Central memory CD8-positive, alpha-beta T cell (primary cell): ENCODE measurements at regions not wholly inside any gene's neighbourhood (a gene's known extent, or its start where the extent isn't known, plus 50 kb on each side); places are given as distances from the start of the nearest gene placed in this dataset.

ENCODE experiments used
- ATAC-seq: fragments of 150-1000 bp; cut with Tn5 transposase; replicated peaks from 2 replicates; pipeline ENCODE4 v1.10.0; 2022; ENCODE audit warnings: mild to moderate bottlenecking, moderate FRiP score, moderate number of reproducible peaks; ENCODE audit not compliant: poor library complexity, severe bottlenecking; ENCODE audit errors: extremely low read depth
- DNase-seq, 2 donors: peaks; one replicate each; pipeline ENCODE4 v3.0.0; 2021; ENCODE audit warnings: low spot score in 2 of 2
- H3K27ac Mint-ChIP-seq: one replicate; pipeline ENCODE4 v1.8.0; 2022; ENCODE audit warnings: low read depth, mild to moderate bottlenecking, moderate library complexity, mixed read lengths
- H3K27me3 Mint-ChIP-seq: one replicate; pipeline ENCODE4 v1.8.0; 2022; ENCODE audit warnings: mixed read lengths
- H3K36me3 Mint-ChIP-seq: one replicate; pipeline ENCODE4 v1.8.0; 2022; ENCODE audit warnings: mild to moderate bottlenecking, moderate library complexity, mixed read lengths; ENCODE audit not compliant: insufficient read depth
- H3K4me1 Mint-ChIP-seq: one replicate; pipeline ENCODE4 v1.8.0; 2022; ENCODE audit warnings: mixed read lengths
- H3K4me3 Mint-ChIP-seq: one replicate; pipeline ENCODE4 v1.8.0; 2022; ENCODE audit warnings: mild to moderate bottlenecking, moderate library complexity, mixed read lengths
- H3K9me3 Mint-ChIP-seq: one replicate; pipeline ENCODE4 v1.8.0; 2022; ENCODE audit warnings: mixed read lengths

DNA sequence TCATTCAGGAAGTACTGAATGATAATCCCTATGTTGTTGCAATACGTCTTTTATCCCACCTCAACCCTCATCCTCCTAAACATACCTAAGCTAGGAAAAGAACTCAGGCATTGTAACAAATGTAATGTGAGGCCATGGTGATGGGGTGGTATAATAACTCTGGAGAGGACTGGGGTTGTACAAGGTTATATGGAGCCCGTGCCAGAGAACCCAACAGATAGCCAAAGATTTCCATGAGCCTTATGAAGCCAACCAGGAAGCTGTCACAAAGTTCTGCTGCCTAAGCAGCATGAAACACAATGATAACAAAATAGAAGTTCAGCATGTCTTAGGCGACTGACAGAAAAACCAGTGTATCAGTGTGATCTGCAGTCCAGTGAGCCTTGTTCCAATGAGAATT, 394.1 kb upstream of the NBEA start:
- no peak for ATAC-seq
- Mint-ChIP-seq H3K27ac (no peak overlapping the region), H3K36me3 (peaks cover 2% of the 10 kb centered on the region), H3K4me3 (no peak overlapping the region), H3K27me3 (no peaks in the 10 kb centered on the region), H3K4me1 (no peaks in the 10 kb centered on the region), H3K9me3 (peaks cover 22% of the 10 kb centered on the region)
- no peak for DNase-seq

DNA sequence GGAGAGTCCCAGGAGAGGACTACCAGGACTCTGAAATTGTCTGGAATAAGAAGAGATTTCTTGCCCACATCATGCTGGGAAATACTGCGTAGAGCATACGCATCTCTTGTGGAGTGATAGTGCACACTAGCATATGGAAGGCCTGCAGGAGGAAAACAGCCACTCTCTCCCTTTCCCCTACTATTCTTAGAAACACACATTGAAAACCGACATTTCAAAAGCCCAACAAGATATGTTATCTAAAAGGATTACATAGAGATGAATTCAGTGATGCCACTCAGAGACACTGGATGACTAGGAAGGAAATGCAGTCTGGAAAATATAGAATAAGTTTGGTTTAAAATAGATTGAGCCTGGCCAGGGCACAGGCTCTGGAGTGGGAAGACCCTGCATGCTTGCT, 388.7 kb upstream of the NBEA start:
- Mint-ChIP-seq H3K27ac (no peak overlapping the region), H3K9me3 (peaks cover 22% of the 10 kb centered on the region), H3K4me1 (no peaks in the 10 kb centered on the region), H3K4me3 (no peak overlapping the region), H3K36me3 (peaks cover 2% of the 10 kb centered on the region), H3K27me3 (no peaks in the 10 kb centered on the region)
- no peak for ATAC-seq
- no peak for DNase-seq

DNA sequence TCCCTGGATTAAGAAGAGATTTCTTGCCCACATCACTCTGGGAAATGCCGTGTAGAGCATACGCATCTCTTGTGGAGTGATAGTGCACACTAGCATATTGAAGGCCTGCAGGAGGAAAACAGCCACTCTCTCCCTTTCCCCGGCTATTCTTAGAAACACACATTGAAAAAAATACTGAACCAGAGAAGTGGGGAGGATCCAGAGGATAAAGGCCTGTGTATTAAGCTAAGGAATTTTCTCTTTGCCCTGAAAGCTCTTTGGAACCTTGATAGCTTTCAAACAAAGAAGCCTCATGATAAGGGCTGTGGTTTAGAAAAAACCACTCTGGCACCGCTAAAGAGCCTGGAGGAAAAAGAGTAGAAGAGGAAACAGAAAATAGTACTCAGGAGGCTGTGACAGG, 386.1 kb upstream of the NBEA start:
- H3K9me3 Mint-ChIP-seq: peaks cover 22% of the 10 kb centered on the region
- no peak overlapping the region for H3K27ac Mint-ChIP-seq
- peaks cover 2% of the 10 kb centered on the region for H3K36me3 Mint-ChIP-seq
- DNase-seq (no peak), ATAC-seq (no peak)
- no peaks in the 10 kb centered on the region for H3K4me1 Mint-ChIP-seq
- H3K4me3 Mint-ChIP-seq: no peak overlapping the region
- no peaks in the 10 kb centered on the region for H3K27me3 Mint-ChIP-seq

DNA sequence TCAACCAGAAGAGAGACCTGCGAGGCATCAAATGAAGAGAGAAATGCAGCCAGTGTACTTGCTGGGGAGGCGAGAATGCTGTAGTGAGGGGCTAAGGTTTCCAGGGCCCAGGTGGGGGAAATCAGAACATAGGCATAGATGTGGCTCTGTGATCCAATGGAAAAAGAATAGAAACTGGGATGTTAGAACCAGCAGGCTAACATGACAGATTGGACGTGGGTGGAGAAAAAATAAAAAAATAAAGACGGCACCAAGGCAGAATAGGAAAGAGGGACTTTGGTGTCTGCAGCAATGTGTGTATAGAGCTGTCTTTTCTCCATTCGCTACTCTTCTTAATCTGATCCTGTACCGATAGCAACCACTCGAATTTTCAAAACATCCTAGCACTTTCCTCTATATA, 381.0 kb upstream of the NBEA start:
- peaks cover 13% of the 10 kb centered on the region for H3K9me3 Mint-ChIP-seq
- no peaks in the 10 kb centered on the region for H3K36me3 Mint-ChIP-seq
- H3K27ac Mint-ChIP-seq: no peak overlapping the region
- no peak for ATAC-seq
- no peak overlapping the region for H3K4me3 Mint-ChIP-seq
- no peak for DNase-seq
- H3K27me3 Mint-ChIP-seq: no peaks in the 10 kb centered on the region
- no peaks in the 10 kb centered on the region for H3K4me1 Mint-ChIP-seq

DNA sequence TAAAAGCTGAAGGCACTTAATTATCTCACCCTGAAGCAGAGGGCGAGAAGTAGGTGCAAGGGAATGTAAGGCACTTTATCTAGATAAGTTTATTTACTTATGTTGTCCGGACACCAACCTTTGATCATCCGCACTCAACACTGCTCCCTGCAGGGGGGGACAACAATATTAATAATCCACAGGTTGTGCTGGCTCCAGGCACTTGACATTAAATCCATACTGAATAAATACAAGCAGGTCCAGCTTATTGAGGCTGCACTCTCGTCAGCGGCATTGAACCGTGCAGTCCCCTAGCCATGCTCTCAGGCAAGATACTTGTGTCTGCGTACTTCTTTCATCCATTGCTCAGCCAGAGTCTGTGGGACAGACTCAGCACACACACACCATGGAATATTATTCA, 374.5 kb upstream of the NBEA start:
- Mint-ChIP-seq H3K9me3 (peaks cover 8% of the 10 kb centered on the region), H3K4me3 (no peak overlapping the region), H3K27me3 (no peaks in the 10 kb centered on the region), H3K36me3 (no peaks in the 10 kb centered on the region), H3K4me1 (no peaks in the 10 kb centered on the region), H3K27ac (no peak overlapping the region)
- DNase-seq: no peak
- ATAC-seq: no peak

DNA sequence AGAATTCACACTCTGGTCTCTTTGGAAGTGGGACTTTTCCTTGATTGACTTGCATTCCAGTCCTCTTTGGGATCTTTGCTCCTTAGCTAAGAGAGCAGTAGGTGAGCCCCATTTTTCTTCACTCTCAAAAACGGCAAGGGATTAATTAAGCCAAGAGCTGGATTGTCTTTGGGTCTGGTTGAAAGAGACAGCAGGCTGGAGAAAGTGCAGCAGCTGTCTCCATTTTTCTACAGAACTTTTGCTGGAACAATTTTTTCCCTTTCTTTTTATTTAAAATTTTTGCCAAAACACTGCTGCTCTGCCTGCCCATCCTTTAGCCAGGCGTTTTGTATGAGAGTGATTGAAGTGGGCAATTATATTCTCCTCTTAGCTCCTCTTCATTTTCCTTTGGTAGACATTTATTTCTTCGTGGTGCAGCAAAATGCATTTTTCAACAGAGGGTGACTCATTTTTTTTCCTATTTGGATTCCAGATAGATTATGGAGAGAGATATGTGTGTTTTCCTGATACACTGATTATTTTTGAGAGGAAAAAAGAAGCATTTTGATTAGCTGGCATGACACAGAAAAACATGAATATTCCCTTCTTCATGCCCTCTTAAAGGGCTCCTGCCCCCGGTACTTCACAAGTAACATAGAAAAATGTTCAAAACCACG, 371.2 kb upstream of the NBEA start:
- ATAC-seq (no peak), DNase-seq (no peak)
- Mint-ChIP-seq H3K27me3 (no peaks in the 10 kb centered on the region), H3K36me3 (no peaks in the 10 kb centered on the region), H3K27ac (no peak overlapping the region), H3K4me1 (no peaks in the 10 kb centered on the region), H3K9me3 (peaks cover 7% of the 10 kb centered on the region), H3K4me3 (no peak overlapping the region)

DNA sequence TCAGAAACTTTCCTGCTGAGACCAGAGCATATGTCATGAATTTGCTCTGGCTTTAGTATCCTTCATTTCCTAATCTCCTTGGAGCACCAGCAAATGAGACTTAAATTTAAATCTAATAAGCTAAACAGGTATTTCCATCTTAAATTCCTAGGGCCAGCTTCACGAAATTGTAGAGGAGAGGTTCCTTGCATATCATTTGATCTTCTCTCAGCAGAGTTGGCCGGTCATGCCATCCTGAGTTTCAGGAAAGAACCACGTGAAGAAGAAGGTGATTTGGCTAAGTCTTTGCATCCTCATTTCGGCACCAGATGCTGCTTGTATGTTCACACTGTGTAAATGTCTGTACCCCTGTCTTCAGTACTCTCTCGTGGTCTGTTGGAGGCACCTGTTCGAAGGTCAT, 370.4 kb upstream of the NBEA start:
- H3K27ac Mint-ChIP-seq: no peak overlapping the region
- H3K36me3 Mint-ChIP-seq: no peaks in the 10 kb centered on the region
- no peak overlapping the region for H3K4me3 Mint-ChIP-seq
- no peaks in the 10 kb centered on the region for H3K27me3 Mint-ChIP-seq
- no peaks in the 10 kb centered on the region for H3K4me1 Mint-ChIP-seq
- peaks cover 12% of the 10 kb centered on the region for H3K9me3 Mint-ChIP-seq
- no peak for ATAC-seq
- DNase-seq: no peak

DNA sequence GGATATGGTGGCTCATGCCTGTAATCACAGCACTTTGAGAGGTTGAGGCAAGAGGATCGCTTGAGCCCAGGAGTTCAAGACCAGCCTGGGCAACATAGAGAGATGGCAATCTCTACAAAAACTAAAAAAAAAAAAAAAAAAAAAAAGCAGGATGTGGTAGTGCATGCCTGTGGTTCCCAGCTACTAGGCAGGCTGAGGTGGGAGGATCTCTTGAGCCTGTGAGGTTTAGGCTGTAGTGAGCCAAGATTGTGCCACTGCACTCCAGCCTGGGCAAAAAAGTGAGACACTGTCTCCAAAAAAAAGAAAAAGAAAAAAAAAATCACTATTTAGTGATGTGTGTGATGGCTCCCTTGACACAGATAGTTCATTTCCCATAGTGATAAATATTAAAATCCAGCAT, 365.0 kb upstream of the NBEA start:
- Mint-ChIP-seq H3K4me1 (no peaks in the 10 kb centered on the region), H3K9me3 (peaks cover 5% of the 10 kb centered on the region), H3K4me3 (no peak overlapping the region), H3K27me3 (no peaks in the 10 kb centered on the region), H3K36me3 (no peaks in the 10 kb centered on the region), H3K27ac (no peak overlapping the region)
- ATAC-seq (no peak), DNase-seq (no peak)

DNA sequence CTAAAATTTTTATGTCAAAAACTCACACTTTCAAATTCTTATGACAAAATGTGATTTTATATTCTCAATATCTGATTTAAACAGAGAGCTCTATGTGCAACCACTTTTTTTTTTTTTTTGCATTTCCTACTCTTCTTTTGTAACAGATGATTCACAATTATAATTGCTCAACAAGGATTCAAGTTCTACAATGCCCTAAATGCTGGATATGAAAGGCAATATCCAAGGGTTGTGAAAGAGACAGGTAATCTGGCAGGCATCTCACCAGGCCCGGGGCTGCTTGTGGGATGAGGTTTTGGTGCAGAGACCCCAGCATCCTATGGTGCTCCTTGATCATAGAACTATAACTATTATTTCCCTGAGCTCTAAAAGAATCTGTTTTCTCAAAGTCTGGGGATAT, 363.6 kb upstream of the NBEA start:
- no peaks in the 10 kb centered on the region for H3K27me3 Mint-ChIP-seq
- H3K9me3 Mint-ChIP-seq: peaks cover 11% of the 10 kb centered on the region
- no peaks in the 10 kb centered on the region for H3K36me3 Mint-ChIP-seq
- H3K4me1 Mint-ChIP-seq: no peaks in the 10 kb centered on the region
- no peak overlapping the region for H3K4me3 Mint-ChIP-seq
- no peak for ATAC-seq
- no peak overlapping the region for H3K27ac Mint-ChIP-seq
- DNase-seq: no peak

DNA sequence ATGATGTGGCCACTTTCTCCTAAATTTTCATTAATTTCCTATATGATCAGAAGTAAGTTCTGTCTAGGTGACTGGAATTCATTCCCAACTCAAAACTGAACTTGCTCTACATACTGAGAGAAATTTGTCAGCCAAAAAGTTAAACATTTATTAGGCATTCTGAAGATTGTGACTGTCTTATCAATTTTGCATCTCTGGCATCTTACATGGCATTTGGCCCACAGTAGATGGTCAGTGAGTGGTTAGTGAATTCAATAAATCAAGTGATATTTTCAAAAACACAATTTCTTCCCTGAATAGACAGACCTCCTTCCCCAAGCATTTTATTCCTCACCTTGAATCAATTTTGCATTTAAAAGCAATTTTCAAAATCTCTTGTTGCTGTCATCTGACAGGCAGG, 363.2 kb upstream of the NBEA start:
- H3K27me3 Mint-ChIP-seq: no peaks in the 10 kb centered on the region
- ATAC-seq (no peak), DNase-seq (no peak)
- no peak overlapping the region for H3K4me3 Mint-ChIP-seq
- no peaks in the 10 kb centered on the region for H3K36me3 Mint-ChIP-seq
- no peaks in the 10 kb centered on the region for H3K4me1 Mint-ChIP-seq
- peaks cover 11% of the 10 kb centered on the region for H3K9me3 Mint-ChIP-seq
- H3K27ac Mint-ChIP-seq: no peak overlapping the region

DNA sequence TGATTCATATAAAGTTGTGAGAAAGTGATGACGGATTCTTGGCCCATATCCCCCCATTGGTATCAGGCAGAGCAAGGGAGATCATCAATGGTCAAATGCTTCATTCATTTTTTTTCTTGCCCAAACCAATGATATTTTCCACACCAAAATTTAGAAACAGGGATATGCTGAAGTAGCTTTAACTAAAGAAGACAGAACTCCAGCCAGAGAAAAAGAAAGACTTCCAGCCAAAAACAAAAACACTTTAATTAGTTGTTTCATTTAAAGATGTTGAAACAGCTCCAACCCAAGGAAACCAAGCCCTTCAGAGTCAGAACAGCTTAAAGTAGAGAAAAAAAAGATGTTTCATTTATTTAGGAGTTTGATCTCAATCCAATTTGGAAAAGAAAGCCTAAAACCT, 358.9 kb upstream of the NBEA start:
- Mint-ChIP-seq H3K4me1 (no peaks in the 10 kb centered on the region), H3K36me3 (no peaks in the 10 kb centered on the region), H3K4me3 (no peak overlapping the region), H3K27ac (no peak overlapping the region), H3K9me3 (peaks cover 17% of the 10 kb centered on the region), H3K27me3 (no peaks in the 10 kb centered on the region)
- ATAC-seq (no peak), DNase-seq (no peak)

DNA sequence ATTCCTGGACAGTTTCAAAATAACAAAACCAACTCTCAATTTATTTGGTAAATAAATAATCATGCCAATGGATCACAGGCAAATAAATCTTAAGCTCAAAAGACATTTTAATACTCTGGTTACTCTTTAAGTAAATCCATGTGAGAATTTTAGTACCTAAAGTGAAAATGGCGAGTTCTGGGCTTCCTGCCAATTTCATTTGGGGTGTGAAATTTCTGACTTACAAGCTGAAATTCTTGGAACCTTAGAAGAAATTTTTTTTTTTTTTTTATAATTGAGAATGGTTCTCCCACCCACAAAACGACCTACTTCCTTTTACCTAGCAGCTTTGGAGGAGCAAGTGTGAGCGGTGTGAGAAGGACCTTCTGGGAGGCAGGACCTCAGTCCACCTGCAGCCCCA, 354.5 kb upstream of the NBEA start:
- H3K27me3 Mint-ChIP-seq: no peaks in the 10 kb centered on the region
- no peaks in the 10 kb centered on the region for H3K4me1 Mint-ChIP-seq
- no peak overlapping the region for H3K4me3 Mint-ChIP-seq
- peaks cover 15% of the 10 kb centered on the region for H3K9me3 Mint-ChIP-seq
- H3K36me3 Mint-ChIP-seq: no peaks in the 10 kb centered on the region
- no peak for ATAC-seq
- no peak overlapping the region for H3K27ac Mint-ChIP-seq
- DNase-seq: no peak

DNA sequence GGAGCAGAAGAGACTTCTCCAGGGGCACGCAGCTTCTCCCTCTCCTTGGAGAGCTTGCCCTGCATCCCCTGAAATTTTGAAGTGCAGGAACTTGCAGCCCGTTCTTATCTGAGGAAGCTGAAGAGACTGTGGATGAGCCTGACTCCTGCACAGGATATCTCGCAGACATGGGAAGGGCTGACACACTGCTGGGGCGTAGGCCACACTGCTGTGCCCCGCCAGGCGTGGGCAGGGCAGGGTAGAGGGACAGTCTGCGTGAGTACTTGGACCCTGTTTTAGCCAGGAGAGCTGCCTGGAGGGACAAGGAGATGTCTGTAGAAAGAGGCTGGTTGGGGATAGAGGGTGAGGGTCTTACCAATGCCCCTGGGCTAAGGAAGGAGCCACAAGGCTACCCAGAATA, 353.7 kb upstream of the NBEA start:
- ATAC-seq: no peak
- no peak overlapping the region for H3K27ac Mint-ChIP-seq
- H3K36me3 Mint-ChIP-seq: no peaks in the 10 kb centered on the region
- H3K4me3 Mint-ChIP-seq: no peak overlapping the region
- no peak for DNase-seq
- no peaks in the 10 kb centered on the region for H3K27me3 Mint-ChIP-seq
- no peaks in the 10 kb centered on the region for H3K4me1 Mint-ChIP-seq
- H3K9me3 Mint-ChIP-seq: peaks cover 11% of the 10 kb centered on the region

DNA sequence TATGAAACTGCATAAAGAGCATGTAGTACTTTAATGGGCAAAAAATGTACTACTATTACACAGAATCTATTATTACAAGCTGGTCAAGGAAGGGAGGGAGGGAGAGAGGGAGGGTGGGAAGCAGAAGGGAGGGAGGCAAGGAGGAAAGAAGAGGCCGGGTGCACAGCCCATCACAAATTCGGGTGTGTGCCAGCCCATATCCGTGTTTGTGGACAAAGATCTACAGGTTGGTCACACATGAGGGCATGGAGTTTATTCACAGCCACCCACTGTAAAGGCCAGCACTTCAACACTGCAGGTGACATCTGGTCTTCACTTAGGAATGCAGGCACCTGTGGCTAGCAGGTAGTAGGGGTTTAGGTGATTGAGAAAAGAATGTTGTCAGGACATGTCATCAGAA, 352.5 kb upstream of the NBEA start:
- peaks cover 1% of the 10 kb centered on the region for H3K36me3 Mint-ChIP-seq
- H3K4me1 Mint-ChIP-seq: no peaks in the 10 kb centered on the region
- H3K4me3 Mint-ChIP-seq: no peak overlapping the region
- H3K27me3 Mint-ChIP-seq: no peaks in the 10 kb centered on the region
- H3K27ac Mint-ChIP-seq: no peak overlapping the region
- ATAC-seq: no peak
- no peak for DNase-seq
- H3K9me3 Mint-ChIP-seq: peaks cover 14% of the 10 kb centered on the region
